ENCODE measurements at regions not wholly inside any gene's neighbourhood (a gene's known extent, or its start where the extent isn't known, plus 50 kb on each side); places are given as distances from the start of the nearest gene placed in this dataset.
A peak's percentile ranks its signal among the peaks of the same experiment; 100 is the strongest.
"Not testable (repeated sequence)": the region's sequence is repeated elsewhere in the genome, so short reads cannot be mapped to it uniquely, and the experiment has no call there.

GRCh38 chr20:16801919-16802651 is 53.9 kb downstream of the OTOR start:
- DNase-seq, result peak; percentile 23

GRCh38 chr20:16802652-16802935 is 54.4 kb downstream of the OTOR start:
- no peak for DNase-seq

GRCh38 chr20:16803965-16804792 is 56.0 kb downstream of the OTOR start:
- DNase-seq, result peak; percentile 4

GRCh38 chr20:16804793-16805187 is 56.6 kb downstream of the OTOR start:
- DNase-seq, result no peak

- no peak for DNase-seq
These were observed 57.9 kb downstream of the OTOR start for GRCh38 chr20:16806061-16806460.

- no peak for DNase-seq
These were observed 58.7 kb downstream of the OTOR start for GRCh38 chr20:16806886-16807285.

- DNase-seq, result no peak
These were observed 60.6 kb downstream of the OTOR start for GRCh38 chr20:16808796-16809195.

- no peak for DNase-seq
These were observed 62.1 kb downstream of the OTOR start for GRCh38 chr20:16810216-16810615.

- DNase-seq, result no peak
These were observed 68.0 kb downstream of the OTOR start for GRCh38 chr20:16816192-16816591.

- DNase-seq, result no peak
These were observed 71.3 kb downstream of the OTOR start for GRCh38 chr20:16819483-16819882.

- peak; percentile 17 for DNase-seq
These were observed 73.3 kb downstream of the OTOR start for GRCh38 chr20:16821211-16822089.

GRCh38 chr20:16824664-16825063 is 76.5 kb downstream of the OTOR start:
- no peak for DNase-seq

- no peak for DNase-seq
These were observed 80.6 kb downstream of the OTOR start for GRCh38 chr20:16828666-16829305.

GRCh38 chr20:16835690-16836089 is 87.5 kb downstream of the OTOR start:
- not testable (repeated sequence) for DNase-seq

GRCh38 chr20:16842486-16843120 is 94.4 kb downstream of the OTOR start:
- DNase-seq, result no peak

- no peak for DNase-seq
These were observed 96.2 kb downstream of the OTOR start for GRCh38 chr20:16844406-16844805.

- no peak for DNase-seq
These were observed 97.8 kb downstream of the OTOR start for GRCh38 chr20:16846006-16846405.

- no peak for DNase-seq
These were observed 99.9 kb downstream of the OTOR start for GRCh38 chr20:16848061-16848460.

GRCh38 chr20:16848526-16848925 is 100.4 kb downstream of the OTOR start:
- no peak for DNase-seq

GRCh38 chr20:16860914-16861313 is 112.8 kb downstream of the OTOR start:
- DNase-seq, result no peak

GRCh38 chr20:16861708-16862107 is 113.5 kb downstream of the OTOR start:
- no peak for DNase-seq

- no peak for DNase-seq
These were observed 115.1 kb downstream of the OTOR start for GRCh38 chr20:16863303-16863702.

Data from central memory CD4-positive, alpha-beta T cell (primary cell).